Ishikawa (cell line): ENCODE measurements at regions not wholly inside any gene's neighbourhood (a gene's known extent, or its start where the extent isn't known, plus 50 kb on each side); places are given as distances from the start of the nearest gene placed in this dataset.

Experiments
- CEBPB ChIP-seq: IDR thresholded peaks from 2 replicates; pipeline ENCODE4 v1.6.1; 2012
- CREB1 ChIP-seq: IDR thresholded peaks from 2 replicates; pipeline ENCODE4 v1.6.1; 2012; ENCODE audit warnings: low read depth
- EGR1 ChIP-seq: IDR thresholded peaks from 2 replicates; pipeline ENCODE4 v1.6.1; 2012
- EP300 ChIP-seq: IDR thresholded peaks from 2 replicates; pipeline ENCODE4 v1.6.1; 2012; ENCODE audit warnings: borderline replicate concordance
- FOXM1 ChIP-seq: IDR thresholded peaks from 2 replicates; pipeline ENCODE4 v1.6.1; 2012; ENCODE audit warnings: low read depth, borderline replicate concordance
- NFIC ChIP-seq: IDR thresholded peaks from 2 replicates; pipeline ENCODE4 v1.6.1; 2012
- RAD21 ChIP-seq: IDR thresholded peaks from 2 replicates; pipeline ENCODE4 v1.6.1; 2012; ENCODE audit warnings: low read depth
- TAF1 ChIP-seq: IDR thresholded peaks from 2 replicates; pipeline ENCODE4 v1.6.1; 2012; ENCODE audit warnings: low read depth, mild to moderate bottlenecking
- TCF12 ChIP-seq: IDR thresholded peaks from 2 replicates; pipeline ENCODE4 v1.6.1; 2012; ENCODE audit warnings: low read depth
- TEAD4 ChIP-seq: IDR thresholded peaks from 2 replicates; pipeline ENCODE4 v1.6.1; 2012
- YY1 ChIP-seq: IDR thresholded peaks from 2 replicates; pipeline ENCODE4 v1.6.1; 2012; ENCODE audit warnings: low read depth
- ZBTB7A ChIP-seq: IDR thresholded peaks from 2 replicates; pipeline ENCODE4 v1.6.1; 2012; ENCODE audit warnings: low read depth
- TF ChIP-seq, protein P1 (sequence below): IDR thresholded peaks from 2 replicates; pipeline ENCODE4 v1.6.1; 2012
- TF ChIP-seq, protein P2 (sequence below): IDR thresholded peaks from 2 replicates; pipeline ENCODE4 v1.6.1; 2012; ENCODE audit warnings: low read depth, mild to moderate bottlenecking
- TF ChIP-seq, protein P3 (sequence below): IDR thresholded peaks from 2 replicates; pipeline ENCODE4 v1.6.1; 2012

DNA sequence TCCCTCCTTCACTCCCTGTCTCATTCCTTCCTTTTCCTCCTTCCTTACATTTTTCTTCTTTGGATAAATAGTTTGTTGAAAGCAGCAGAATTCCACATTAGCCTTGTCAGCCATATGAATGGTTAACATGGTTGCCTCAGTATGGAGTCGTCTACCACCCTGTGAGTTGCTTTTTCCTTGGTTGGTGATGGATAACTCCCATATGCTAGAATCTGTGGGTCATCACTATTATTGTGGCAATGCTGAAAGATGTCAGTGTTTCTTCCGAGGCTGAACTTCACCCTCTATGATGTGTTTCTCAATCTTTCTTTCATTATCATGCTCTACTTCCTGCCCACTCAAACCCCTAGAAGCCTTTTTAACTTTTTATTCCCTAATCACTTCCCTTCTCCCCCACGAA is 481.8 kb upstream of the KCNMB2 start:
- TF ChIP-seq EGR1 = no peak
- TF ChIP-seq CEBPB = no peak
- TF ChIP-seq, protein P1, sequence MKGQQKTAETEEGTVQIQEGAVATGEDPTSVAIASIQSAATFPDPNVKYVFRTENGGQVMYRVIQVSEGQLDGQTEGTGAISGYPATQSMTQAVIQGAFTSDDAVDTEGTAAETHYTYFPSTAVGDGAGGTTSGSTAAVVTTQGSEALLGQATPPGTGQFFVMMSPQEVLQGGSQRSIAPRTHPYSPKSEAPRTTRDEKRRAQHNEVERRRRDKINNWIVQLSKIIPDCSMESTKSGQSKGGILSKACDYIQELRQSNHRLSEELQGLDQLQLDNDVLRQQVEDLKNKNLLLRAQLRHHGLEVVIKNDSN = no peak
- TF ChIP-seq NFIC = no peak
- TF ChIP-seq YY1 = no peak
- no peak for TF ChIP-seq CREB1
- no peak for TF ChIP-seq ZBTB7A
- no peak for TF ChIP-seq RAD21
- no peak for TF ChIP-seq TAF1
- TF ChIP-seq TEAD4 = no peak
- TF ChIP-seq TCF12 = no peak
- TF ChIP-seq, protein P2, sequence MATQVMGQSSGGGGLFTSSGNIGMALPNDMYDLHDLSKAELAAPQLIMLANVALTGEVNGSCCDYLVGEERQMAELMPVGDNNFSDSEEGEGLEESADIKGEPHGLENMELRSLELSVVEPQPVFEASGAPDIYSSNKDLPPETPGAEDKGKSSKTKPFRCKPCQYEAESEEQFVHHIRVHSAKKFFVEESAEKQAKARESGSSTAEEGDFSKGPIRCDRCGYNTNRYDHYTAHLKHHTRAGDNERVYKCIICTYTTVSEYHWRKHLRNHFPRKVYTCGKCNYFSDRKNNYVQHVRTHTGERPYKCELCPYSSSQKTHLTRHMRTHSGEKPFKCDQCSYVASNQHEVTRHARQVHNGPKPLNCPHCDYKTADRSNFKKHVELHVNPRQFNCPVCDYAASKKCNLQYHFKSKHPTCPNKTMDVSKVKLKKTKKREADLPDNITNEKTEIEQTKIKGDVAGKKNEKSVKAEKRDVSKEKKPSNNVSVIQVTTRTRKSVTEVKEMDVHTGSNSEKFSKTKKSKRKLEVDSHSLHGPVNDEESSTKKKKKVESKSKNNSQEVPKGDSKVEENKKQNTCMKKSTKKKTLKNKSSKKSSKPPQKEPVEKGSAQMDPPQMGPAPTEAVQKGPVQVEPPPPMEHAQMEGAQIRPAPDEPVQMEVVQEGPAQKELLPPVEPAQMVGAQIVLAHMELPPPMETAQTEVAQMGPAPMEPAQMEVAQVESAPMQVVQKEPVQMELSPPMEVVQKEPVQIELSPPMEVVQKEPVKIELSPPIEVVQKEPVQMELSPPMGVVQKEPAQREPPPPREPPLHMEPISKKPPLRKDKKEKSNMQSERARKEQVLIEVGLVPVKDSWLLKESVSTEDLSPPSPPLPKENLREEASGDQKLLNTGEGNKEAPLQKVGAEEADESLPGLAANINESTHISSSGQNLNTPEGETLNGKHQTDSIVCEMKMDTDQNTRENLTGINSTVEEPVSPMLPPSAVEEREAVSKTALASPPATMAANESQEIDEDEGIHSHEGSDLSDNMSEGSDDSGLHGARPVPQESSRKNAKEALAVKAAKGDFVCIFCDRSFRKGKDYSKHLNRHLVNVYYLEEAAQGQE = no peak
- no peak for TF ChIP-seq EP300
- TF ChIP-seq, protein P3, sequence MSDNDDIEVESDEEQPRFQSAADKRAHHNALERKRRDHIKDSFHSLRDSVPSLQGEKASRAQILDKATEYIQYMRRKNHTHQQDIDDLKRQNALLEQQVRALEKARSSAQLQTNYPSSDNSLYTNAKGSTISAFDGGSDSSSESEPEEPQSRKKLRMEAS = no peak
- no peak for TF ChIP-seq FOXM1

DNA sequence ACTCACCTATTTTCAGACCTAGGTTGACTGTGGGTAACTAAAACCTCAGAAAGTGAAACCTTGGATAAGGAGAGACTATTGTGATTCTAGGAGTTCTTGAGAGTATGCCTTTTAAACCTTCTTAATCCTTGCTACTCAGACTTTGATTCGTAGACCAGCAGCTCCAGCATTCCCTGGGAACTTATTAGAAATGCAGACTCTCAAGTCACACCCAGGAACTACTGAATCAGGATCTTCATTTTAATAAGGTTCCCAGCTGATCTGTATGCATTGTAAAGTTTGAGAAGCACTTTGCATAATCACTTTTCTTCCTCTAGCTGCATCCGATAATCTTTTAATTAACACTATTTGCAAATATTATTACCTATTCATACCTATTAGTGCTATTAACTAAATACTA is 480.3 kb upstream of the KCNMB2 start:
- TF ChIP-seq TEAD4 = no peak
- TF ChIP-seq NFIC = no peak
- TF ChIP-seq CEBPB = no peak
- TF ChIP-seq, protein P3 = no peak
- TF ChIP-seq EGR1 = no peak
- TF ChIP-seq CREB1 = no peak
- TF ChIP-seq ZBTB7A = no peak
- no peak for TF ChIP-seq YY1
- TF ChIP-seq FOXM1 = no peak
- no peak for TF ChIP-seq RAD21
- no peak for TF ChIP-seq EP300
- TF ChIP-seq TCF12 = no peak
- TF ChIP-seq, protein P1 = no peak
- TF ChIP-seq, protein P2 = no peak
- no peak for TF ChIP-seq TAF1

DNA sequence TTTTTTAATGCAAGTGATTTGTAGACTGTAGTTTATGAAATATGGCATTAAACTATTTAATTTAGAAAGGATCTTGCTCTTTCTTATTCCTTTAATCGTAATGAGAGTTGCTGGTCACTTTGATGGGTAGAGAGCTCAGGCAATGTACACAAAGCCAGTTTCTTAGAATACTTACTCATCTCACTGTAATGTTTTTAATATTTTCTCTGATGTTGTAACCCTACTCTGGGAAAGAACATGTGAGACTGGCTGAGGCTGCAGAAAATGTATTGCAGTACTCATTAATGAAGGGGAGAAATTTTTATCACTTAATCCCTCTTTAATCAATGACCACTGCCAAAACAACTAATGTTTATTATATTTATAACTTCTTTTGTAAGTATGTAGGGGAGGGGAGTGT is 479.4 kb upstream of the KCNMB2 start:
- TF ChIP-seq TEAD4 (no peak), FOXM1 (no peak)
- TF ChIP-seq, protein P3 = no peak

DNA sequence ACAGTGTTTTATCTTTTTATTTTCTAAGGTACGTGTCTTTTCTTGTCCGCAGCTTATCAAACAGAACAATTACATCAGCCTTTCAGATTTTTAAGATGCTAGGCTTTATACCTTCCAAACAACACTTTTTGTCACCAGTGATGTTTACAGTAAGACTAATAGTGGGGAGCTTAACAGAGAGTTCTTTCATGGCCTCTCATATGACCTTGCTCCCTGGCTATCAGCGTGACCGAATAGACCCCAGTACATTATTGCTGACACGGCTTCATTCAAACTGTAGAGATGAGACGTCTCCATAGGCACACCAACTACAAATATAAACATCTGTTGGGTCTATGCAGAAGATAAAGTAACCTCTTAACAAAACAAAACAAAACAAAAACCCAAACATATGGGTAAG is 477.6 kb upstream of the KCNMB2 start:
- TF ChIP-seq, protein P2 = no peak
- TF ChIP-seq, protein P1 = no peak
- TF ChIP-seq FOXM1 (no peak), TEAD4 (no peak), ZBTB7A (no peak), TAF1 (no peak), EP300 (no peak), YY1 (no peak), RAD21 (no peak), TCF12 (no peak), NFIC (no peak), CEBPB (no peak), CREB1 (no peak), EGR1 (no peak)
- TF ChIP-seq, protein P3 = no peak
